Hippocampal formation (tissue), 2 donors: ENCODE measurements at regions not wholly inside any gene's neighbourhood (a gene's known extent, or its start where the extent isn't known, plus 50 kb on each side); places are given as distances from the start of the nearest gene placed in this dataset.
"Not testable (repeated sequence)": the region's sequence is repeated elsewhere in the genome, so short reads cannot be mapped to it uniquely, and the experiment has no call there.

Experiments used
- DNase-seq, 2 donors: peaks; one replicate each; lab custom pipeline; 2025; lab: John Stamatoyannopoulos, UW

GRCh38 chr1:121443001-121443540, 258.3 kb downstream of the SRGAP2C start:
- no peak for DNase-seq

- DNase-seq, result no peak
These were observed 259.3 kb downstream of the SRGAP2C start for GRCh38 chr1:121444096-121444495.

- DNase-seq, result no peak
These were observed 260.9 kb downstream of the SRGAP2C start for GRCh38 chr1:121445679-121446078.

GRCh38 chr1:121447280-121447923, 262.6 kb downstream of the SRGAP2C start:
- DNase-seq, result not testable (repeated sequence)

GRCh38 chr1:121448064-121448463, 263.3 kb downstream of the SRGAP2C start:
- not testable (repeated sequence) for DNase-seq

GRCh38 chr1:121448851-121449250, 264.1 kb downstream of the SRGAP2C start:
- no peak for DNase-seq

GRCh38 chr1:121452484-121452883, 267.7 kb downstream of the SRGAP2C start:
- DNase-seq, result no peak

- DNase-seq, result no peak
These were observed 273.7 kb downstream of the SRGAP2C start for GRCh38 chr1:121458291-121459048.

GRCh38 chr1:121459235-121459634, 274.5 kb downstream of the SRGAP2C start:
- DNase-seq, result no peak

- DNase-seq, result not testable (repeated sequence)
These were observed 284.6 kb downstream of the SRGAP2C start for GRCh38 chr1:121469395-121469794.

GRCh38 chr1:121470401-121470800, 285.6 kb downstream of the SRGAP2C start:
- DNase-seq, result not testable (repeated sequence)

- no peak for DNase-seq
These were observed 286.7 kb downstream of the SRGAP2C start for GRCh38 chr1:121471523-121471922.

- DNase-seq, result no peak
These were observed 287.2 kb downstream of the SRGAP2C start for GRCh38 chr1:121472017-121472416.

GRCh38 chr1:121483234-121483633, 298.5 kb downstream of the SRGAP2C start:
- DNase-seq, result no peak

- no peak for DNase-seq
These were observed 299.2 kb downstream of the SRGAP2C start for GRCh38 chr1:121483961-121484424.

- DNase-seq, result not testable (repeated sequence)
These were observed 310.0 kb downstream of the SRGAP2C start for GRCh38 chr1:121494796-121495195.

- not testable (repeated sequence) for DNase-seq
These were observed 326.7 kb downstream of the SRGAP2C start for GRCh38 chr1:121511455-121511854.

GRCh38 chr1:121511876-121512275, 327.1 kb downstream of the SRGAP2C start:
- DNase-seq, result not testable (repeated sequence)

GRCh38 chr1:121515235-121515634, 330.5 kb downstream of the SRGAP2C start:
- DNase-seq, result no peak

- peak in 1 of 2 donors; percentile 21 for DNase-seq
These were observed 331.6 kb downstream of the SRGAP2C start for GRCh38 chr1:121516234-121516967.

- DNase-seq, result no peak
These were observed 332.9 kb downstream of the SRGAP2C start for GRCh38 chr1:121517586-121518230.

GRCh38 chr1:121518726-121519041, 333.9 kb downstream of the SRGAP2C start:
- no peak for DNase-seq
